Non-pigmented ciliary epithelial cell (primary cell): ENCODE measurements at regions not wholly inside any gene's neighbourhood (a gene's known extent, or its start where the extent isn't known, plus 50 kb on each side); places are given as distances from the start of the nearest gene placed in this dataset.

Experiments used
- DNase-seq: peaks from one replicate; pipeline ENCODE4 v3.0.0-alpha.2; 2010; ENCODE audit warnings: low read depth

GRCh38 chr3:55343486-55344357 lies 143.4 kb downstream of the WNT5A start:
- DNase-seq = no peak

DNA sequence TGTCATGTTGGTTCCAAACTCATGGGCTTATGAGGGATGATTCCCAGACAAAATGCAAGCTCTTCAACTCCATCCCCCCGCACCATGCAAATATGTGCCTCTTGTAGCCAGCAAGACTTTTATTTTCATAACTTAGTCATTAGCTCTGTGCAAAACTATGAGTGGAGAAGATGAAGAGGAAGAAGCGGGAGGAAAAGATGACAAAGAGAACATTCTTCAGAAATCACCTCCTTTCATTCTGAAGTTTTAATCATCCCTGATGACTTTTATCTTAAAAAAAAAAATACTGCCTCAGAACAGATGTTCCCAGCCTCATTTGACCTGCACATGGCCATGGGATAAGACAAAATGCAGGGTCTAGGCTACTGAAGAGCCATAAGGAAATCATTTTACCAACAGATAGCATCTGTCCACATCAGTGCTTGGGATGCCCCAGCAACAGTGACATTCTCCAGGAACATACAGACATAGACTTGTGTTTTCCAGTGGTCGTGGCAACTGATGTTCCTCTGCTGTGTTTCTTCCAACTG lies 145.5 kb downstream of the WNT5A start:
- DNase-seq = no peak

GRCh38 chr3:55339819-55340218 lies 147.3 kb downstream of the WNT5A start:
- DNase-seq = no peak

GRCh38 chr3:55339390-55339789 lies 147.7 kb downstream of the WNT5A start:
- DNase-seq = no peak

DNA sequence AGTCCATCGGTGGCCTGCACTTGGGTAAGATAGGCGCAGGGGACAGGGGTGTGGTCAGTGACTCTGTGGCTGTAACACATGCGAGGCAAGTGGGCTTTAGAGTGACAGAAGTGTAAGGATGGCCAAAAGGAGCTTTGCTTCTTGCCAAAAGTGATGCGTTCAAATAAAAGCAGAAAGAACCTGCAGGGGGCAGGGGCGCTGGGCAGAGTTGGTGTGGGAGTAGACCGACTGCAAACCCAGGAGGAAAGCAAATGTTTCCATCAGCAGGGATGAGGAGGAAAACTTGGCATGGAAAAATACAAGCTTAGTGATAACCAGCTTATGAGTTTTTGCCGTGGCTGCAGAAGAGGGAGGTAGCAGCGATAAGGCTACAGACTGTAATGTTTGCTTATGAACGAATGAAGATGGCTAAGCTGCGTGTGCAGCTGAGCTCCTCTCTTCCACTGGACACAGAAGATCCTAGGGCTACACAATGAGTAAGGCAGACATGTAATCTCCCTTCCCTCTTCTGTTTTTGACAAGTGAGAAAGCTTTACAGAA lies 149.4 kb downstream of the WNT5A start:
- DNase-seq = no peak

- peak; percentile 46 for DNase-seq
Observed at GRCh38 chr3:55333923-55334322, 153.2 kb downstream of the WNT5A start.

- DNase-seq = no peak
Observed at GRCh38 chr3:55333046-55333445, 154.1 kb downstream of the WNT5A start.

- DNase-seq = no peak
Observed at GRCh38 chr3:55332176-55332575, 154.9 kb downstream of the WNT5A start.

GRCh38 chr3:55331524-55331923 lies 155.6 kb downstream of the WNT5A start:
- DNase-seq = no peak

DNA sequence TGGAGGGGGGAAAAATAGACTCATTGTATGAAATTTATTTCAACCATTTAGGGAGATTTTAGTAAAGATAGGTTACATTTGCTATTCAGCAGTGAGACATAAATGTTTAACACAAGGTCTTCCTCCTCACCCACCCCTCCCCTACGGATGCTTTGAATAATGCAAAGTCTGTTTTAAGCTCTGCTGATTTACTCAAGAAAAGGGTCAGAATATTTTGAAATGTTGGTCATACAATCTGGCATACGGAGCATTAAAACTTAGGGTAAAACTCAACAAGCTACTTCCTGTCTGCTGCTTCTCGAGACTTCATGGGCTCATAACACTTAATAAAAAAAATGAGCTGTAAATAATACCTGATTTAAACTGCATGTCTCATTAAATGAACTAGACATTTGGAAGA lies 156.3 kb downstream of the WNT5A start:
- DNase-seq = no peak

DNA sequence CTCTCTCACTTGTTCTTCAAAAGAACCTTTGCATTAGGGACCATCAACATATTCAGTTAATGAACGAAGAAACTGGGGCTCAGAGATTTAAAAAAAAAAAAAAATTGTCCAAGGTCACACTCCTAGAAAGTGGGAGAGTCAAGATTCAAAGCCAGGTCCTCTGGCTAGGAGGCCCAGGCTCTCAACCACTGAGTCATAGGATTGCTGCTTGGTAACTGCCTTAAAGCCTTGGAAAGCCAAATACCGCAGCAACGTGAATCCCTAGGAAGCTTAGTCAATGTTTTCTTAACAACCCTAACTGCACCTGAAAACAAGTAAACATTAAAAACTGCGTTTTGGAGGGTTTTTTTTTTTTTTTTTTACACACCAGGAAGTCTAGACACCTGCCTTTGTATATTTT lies 156.8 kb downstream of the WNT5A start:
- peak; percentile 96 for DNase-seq

DNA sequence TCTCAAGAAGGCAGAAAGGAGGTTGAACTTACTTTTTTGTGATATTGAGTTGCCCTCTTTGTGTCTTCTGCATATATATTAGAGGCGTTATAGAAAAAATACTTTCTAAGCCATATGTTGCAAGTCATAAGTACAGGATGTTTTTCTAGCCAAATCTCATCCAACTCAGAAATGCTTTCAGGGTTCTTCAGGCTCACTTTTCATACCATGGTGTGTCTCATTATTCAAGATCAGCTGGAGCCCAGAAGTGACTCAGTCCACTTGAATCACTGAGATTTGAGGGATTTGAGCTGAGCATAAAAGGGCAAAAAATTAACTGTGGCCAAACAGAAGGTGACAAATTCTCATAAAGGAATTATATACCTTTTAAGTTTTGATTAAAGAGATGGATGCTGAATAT lies 157.3 kb downstream of the WNT5A start:
- DNase-seq = peak; percentile 92

GRCh38 chr3:55327131-55327920 lies 159.8 kb downstream of the WNT5A start:
- DNase-seq = peak; percentile 46

GRCh38 chr3:55322638-55323037 lies 164.5 kb downstream of the WNT5A start:
- DNase-seq = no peak

DNA sequence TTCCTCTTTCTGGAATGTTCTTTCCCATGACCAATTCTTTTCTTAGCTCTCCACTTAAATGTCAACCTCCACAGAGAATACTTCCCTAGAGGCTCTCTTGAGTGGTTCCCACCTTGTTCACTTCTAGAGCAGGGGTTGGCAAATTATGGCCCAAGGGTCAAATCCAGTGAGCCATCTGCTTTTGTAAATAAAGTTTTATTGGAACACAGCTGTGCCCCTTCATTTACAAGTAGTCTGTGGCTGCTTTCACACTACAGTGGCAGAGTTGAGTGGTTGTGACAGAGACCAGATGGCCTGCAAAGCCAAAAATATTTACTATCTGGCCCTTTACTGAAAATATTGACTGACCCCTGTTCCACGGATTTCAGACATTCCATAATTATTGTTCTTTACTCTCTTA lies 166.2 kb downstream of the WNT5A start:
- DNase-seq = no peak

GRCh38 chr3:55315396-55315795 lies 171.7 kb downstream of the WNT5A start:
- DNase-seq = no peak

GRCh38 chr3:55313666-55314065 lies 173.4 kb downstream of the WNT5A start:
- DNase-seq = no peak

DNA sequence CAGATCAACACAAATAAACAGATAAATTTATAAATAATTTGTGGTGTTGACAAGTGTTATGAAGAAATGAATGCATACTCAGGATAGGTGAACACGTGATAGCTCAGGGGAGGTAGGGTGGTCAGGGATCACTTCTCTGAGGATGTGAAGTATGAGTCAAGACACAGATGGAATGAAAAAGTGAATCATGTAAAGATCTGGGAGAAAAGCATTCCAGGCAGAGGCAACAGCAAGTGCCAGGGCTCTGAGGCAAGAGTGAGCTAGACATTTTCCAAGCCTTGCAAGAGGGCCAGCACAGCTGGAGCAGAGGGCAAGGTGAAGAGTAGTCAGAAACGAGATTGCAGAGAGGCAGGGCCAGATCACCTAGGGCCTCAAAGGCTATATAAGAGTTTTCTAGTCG lies 177.8 kb downstream of the WNT5A start:
- DNase-seq = no peak

- DNase-seq = no peak
Observed at GRCh38 chr3:55307622-55308021, 179.5 kb downstream of the WNT5A start.

GRCh38 chr3:55305696-55306485 lies 181.2 kb downstream of the WNT5A start:
- DNase-seq = no peak

- DNase-seq = no peak
Observed at GRCh38 chr3:55300701-55301100, 186.4 kb downstream of the WNT5A start.

GRCh38 chr3:55297706-55298105 lies 189.4 kb downstream of the WNT5A start:
- DNase-seq = no peak
